ENCODE measurements at regions not wholly inside any gene's neighbourhood (a gene's known extent, or its start where the extent isn't known, plus 50 kb on each side); places are given as distances from the start of the nearest gene placed in this dataset.

DNA sequence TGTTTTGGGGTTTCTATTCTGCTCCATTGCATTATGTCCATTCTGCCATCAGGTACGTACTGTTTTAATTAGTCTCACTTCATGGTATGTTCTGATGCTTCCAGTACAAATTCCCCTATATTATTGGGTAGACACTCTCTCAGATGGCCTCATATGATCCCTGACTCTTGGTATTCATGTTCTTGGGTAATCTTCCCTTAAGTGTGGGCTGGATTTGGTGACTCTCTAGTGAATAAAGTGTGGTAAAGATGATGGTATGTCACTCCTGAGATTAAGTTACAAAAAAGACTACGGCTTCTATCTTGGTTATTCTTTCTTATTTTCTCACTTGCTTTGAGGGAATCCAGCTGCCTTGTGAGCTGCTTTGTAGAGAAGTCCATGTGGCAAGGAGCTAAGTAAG is 89.6 kb upstream of the TBC1D5 start:
- DNase-seq = no peak
- Histone ChIP-seq H3K9me3 (no peaks in the 10 kb centered on the region), H3K27ac (no peak overlapping the region), H3K4me3 (no peak overlapping the region), H3K4me1 (no peaks in the 10 kb centered on the region), H3K27me3 (peaks cover 0 to 3% (median 0%) of the 10 kb centered on the region in 3 donors), H3K36me3 (no peaks in the 10 kb centered on the region)
- no peak for TF ChIP-seq POLR2A (IDR thresholded peaks at IDR 0.05)
- TF ChIP-seq, protein P1, sequence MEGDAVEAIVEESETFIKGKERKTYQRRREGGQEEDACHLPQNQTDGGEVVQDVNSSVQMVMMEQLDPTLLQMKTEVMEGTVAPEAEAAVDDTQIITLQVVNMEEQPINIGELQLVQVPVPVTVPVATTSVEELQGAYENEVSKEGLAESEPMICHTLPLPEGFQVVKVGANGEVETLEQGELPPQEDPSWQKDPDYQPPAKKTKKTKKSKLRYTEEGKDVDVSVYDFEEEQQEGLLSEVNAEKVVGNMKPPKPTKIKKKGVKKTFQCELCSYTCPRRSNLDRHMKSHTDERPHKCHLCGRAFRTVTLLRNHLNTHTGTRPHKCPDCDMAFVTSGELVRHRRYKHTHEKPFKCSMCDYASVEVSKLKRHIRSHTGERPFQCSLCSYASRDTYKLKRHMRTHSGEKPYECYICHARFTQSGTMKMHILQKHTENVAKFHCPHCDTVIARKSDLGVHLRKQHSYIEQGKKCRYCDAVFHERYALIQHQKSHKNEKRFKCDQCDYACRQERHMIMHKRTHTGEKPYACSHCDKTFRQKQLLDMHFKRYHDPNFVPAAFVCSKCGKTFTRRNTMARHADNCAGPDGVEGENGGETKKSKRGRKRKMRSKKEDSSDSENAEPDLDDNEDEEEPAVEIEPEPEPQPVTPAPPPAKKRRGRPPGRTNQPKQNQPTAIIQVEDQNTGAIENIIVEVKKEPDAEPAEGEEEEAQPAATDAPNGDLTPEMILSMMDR (IDR thresholded peaks at IDR 0.05) = no peak
- TF ChIP-seq EP300 (IDR thresholded peaks at IDR 0.05) = no peak
- no peak for TF ChIP-seq POLR2AphosphoS5 (IDR thresholded peaks at IDR 0.05)
- WGBS, 5 donors = 91 to 94% (median 93%) methylated on average over 2 of the region's 2 CpGs
- intact Hi-C loops (cut with DNase I; ENCODE audit: low total_unique reads) = loop anchor here (10.0 kb wide), 1 partner anchor 187 kb away; no protein-coding TSS in a partner anchor

GRCh38 chr3:17831366-17831765 is 88.9 kb upstream of the TBC1D5 start:
- no peak for DNase-seq
- Histone ChIP-seq H3K9me3 (no peaks in the 10 kb centered on the region), H3K27ac (no peak overlapping the region), H3K4me1 (no peaks in the 10 kb centered on the region), H3K27me3 (no peaks in the 10 kb centered on the region), H3K4me3 (no peak overlapping the region), H3K36me3 (no peaks in the 10 kb centered on the region)
- TF ChIP-seq POLR2AphosphoS5 (IDR thresholded peaks at IDR 0.05) (no peak), POLR2A (IDR thresholded peaks at IDR 0.05) (no peak), EP300 (IDR thresholded peaks at IDR 0.05) (no peak)
- TF ChIP-seq, protein P1 (IDR thresholded peaks at IDR 0.05) = no peak
- intact Hi-C loops (cut with DNase I; ENCODE audit: low total_unique reads) = loop anchor here (10.0 kb wide), 1 partner anchor 187 kb away; no protein-coding TSS in a partner anchor

DNA sequence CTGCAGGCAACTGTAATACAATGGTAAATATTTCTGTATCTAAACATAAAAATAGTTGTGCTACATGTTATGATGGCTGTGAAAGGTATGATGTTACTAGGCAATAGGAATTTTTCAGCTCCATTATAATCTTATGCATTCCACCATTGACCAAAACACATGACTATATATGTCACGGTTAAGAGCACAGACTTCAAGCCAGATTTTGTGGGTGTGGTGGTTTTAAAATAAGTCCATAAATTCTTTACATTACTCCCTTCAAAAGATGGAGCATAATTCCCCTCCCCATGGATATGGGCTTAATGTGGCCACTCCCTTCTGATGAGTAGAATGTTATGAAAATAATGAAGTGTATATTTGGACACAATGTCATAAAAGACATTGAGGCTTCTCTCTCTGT is 88.4 kb upstream of the TBC1D5 start:
- no peaks in the 10 kb centered on the region for H3K4me1 ChIP-seq
- H3K36me3 ChIP-seq = no peaks in the 10 kb centered on the region
- no peaks in the 10 kb centered on the region for H3K9me3 ChIP-seq
- TF ChIP-seq POLR2AphosphoS5 (IDR thresholded peaks at IDR 0.05) = no peak
- TF ChIP-seq POLR2A (IDR thresholded peaks at IDR 0.05) = no peak
- TF ChIP-seq EP300 (IDR thresholded peaks at IDR 0.05) = no peak
- TF ChIP-seq, protein P1 (IDR thresholded peaks at IDR 0.05) = no peak
- intact Hi-C loops (cut with DNase I; ENCODE audit: low total_unique reads) = loop anchor here (10.0 kb wide), 1 partner anchor 186 kb away; no protein-coding TSS in a partner anchor
- H3K27ac ChIP-seq = no peak overlapping the region
- no peaks in the 10 kb centered on the region for H3K27me3 ChIP-seq
- no peak overlapping the region for H3K4me3 ChIP-seq
- 68 to 74% (median 71%) methylated on average over 1 of the region's 1 CpG for WGBS, 5 donors
- no peak for DNase-seq

DNA sequence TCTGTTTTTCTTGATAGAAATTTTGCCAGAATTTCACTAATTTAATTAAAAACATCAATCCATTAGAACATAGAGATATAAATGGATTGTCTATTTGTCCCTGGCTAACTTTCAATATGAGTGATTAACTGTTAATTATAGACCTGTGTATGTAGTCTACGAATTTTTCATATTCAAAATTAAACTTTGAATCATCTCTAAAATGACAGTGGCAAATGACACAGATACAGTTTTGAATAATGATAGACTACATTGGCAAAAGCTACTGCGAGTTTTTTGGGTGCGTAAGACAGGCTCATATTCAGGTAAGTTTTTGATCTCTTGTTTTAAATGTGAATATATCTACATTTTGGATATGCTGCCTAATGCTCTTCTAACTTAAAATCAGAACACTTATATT is 86.0 kb upstream of the TBC1D5 start:
- intact Hi-C loops (cut with DNase I; ENCODE audit: low total_unique reads) = no loop called here
- no peak overlapping the region for H3K4me3 ChIP-seq
- WGBS, 5 donors = 81 to 89% (median 86%) methylated on average over 3 of the region's 3 CpGs
- no peak for DNase-seq
- no peaks in the 10 kb centered on the region for H3K9me3 ChIP-seq
- no peak for TF ChIP-seq POLR2A (IDR thresholded peaks at IDR 0.05)
- TF ChIP-seq, protein P1 (IDR thresholded peaks at IDR 0.05) = no peak
- TF ChIP-seq EP300 (IDR thresholded peaks at IDR 0.05) = no peak
- TF ChIP-seq POLR2AphosphoS5 (IDR thresholded peaks at IDR 0.05) = no peak
- H3K27me3 ChIP-seq = no peaks in the 10 kb centered on the region
- no peaks in the 10 kb centered on the region for H3K4me1 ChIP-seq
- H3K36me3 ChIP-seq = no peaks in the 10 kb centered on the region
- no peak overlapping the region for H3K27ac ChIP-seq

All from stomach (tissue), 8 donors.